AG04450 (cell line): ENCODE measurements at regions not wholly inside any gene's neighbourhood (a gene's known extent, or its start where the extent isn't known, plus 50 kb on each side); places are given as distances from the start of the nearest gene placed in this dataset.

Experiments
- CTCF ChIA-PET: fragments of 300-600, 350-600 bp; formaldehyde crosslinking; extraction: SDS; loops from one replicate; lab custom pipeline; 2022; ENCODE audit warnings: antibody characterized with exemption, inconsistent platforms; lab: Charles Lee
- POLR2A ChIA-PET: fragments of 350-600 bp; formaldehyde crosslinking; extraction: SDS; loops from one replicate; lab custom pipeline; 2021; ENCODE audit warnings: antibody characterized with exemption, inconsistent platforms; lab: Yijun Ruan, JAX
- DNase-seq: peaks from one replicate; pipeline ENCODE4 v3.0.0-alpha.2; 2011; ENCODE audit warnings: low read depth, low spot score
- H3K27ac ChIP-seq: one replicate; pipeline ENCODE4 v1.5.1; 2012; ENCODE audit warnings: low read depth, low read length, control low read depth
- H3K27me3 ChIP-seq: one replicate; pipeline ENCODE4 v1.6.0; 2012; ENCODE audit warnings: low read length; ENCODE audit not compliant: control insufficient read depth, insufficient read depth
- H3K4me3 ChIP-seq: 2 replicates; pipeline ENCODE4 v1.5.1; 2011; ENCODE audit warnings: mild to moderate bottlenecking, low read depth, low read length, control low read depth
- H3K9me3 ChIP-seq: 2 replicates; pipeline ENCODE4 v1.5.1; 2012; ENCODE audit warnings: low read length; ENCODE audit not compliant: control insufficient read depth, insufficient read depth
- CTCF ChIP-seq: IDR thresholded peaks from 2 replicates; pipeline ENCODE4 v1.5.1; 2011; ENCODE audit warnings: low read depth, low read length, control low read depth, inconsistent platforms

GRCh38 chr20:22927537-22927936 is 107.6 kb upstream of the SSTR4 start:
- Histone ChIP-seq H3K27ac (no peak overlapping the region), H3K4me3 (no peak overlapping the region), H3K9me3 (no peaks in the 10 kb centered on the region), H3K27me3 (no peaks in the 10 kb centered on the region)
- DNase-seq: no peak
- CTCF ChIA-PET: no interaction called here
- no peak for TF ChIP-seq CTCF
- POLR2A ChIA-PET: no interaction called here

- TF ChIP-seq CTCF: no peak
- H3K27ac ChIP-seq: no peak overlapping the region
- no peak for DNase-seq
- ChIA-PET CTCF (no interaction called here), POLR2A (no interaction called here)
- no peaks in the 10 kb centered on the region for H3K27me3 ChIP-seq
- no peaks in the 10 kb centered on the region for H3K9me3 ChIP-seq
- H3K4me3 ChIP-seq: no peak overlapping the region
Observed at GRCh38 chr20:22928679-22929078, 106.4 kb upstream of the SSTR4 start.

GRCh38 chr20:22929661-22930060 is 105.5 kb upstream of the SSTR4 start:
- H3K27ac ChIP-seq: no peak overlapping the region
- DNase-seq: no peak
- no peaks in the 10 kb centered on the region for H3K27me3 ChIP-seq
- H3K4me3 ChIP-seq: no peak overlapping the region
- no peak for TF ChIP-seq CTCF
- H3K9me3 ChIP-seq: no peaks in the 10 kb centered on the region
- POLR2A ChIA-PET: no interaction called here
- CTCF ChIA-PET: no interaction called here

DNA sequence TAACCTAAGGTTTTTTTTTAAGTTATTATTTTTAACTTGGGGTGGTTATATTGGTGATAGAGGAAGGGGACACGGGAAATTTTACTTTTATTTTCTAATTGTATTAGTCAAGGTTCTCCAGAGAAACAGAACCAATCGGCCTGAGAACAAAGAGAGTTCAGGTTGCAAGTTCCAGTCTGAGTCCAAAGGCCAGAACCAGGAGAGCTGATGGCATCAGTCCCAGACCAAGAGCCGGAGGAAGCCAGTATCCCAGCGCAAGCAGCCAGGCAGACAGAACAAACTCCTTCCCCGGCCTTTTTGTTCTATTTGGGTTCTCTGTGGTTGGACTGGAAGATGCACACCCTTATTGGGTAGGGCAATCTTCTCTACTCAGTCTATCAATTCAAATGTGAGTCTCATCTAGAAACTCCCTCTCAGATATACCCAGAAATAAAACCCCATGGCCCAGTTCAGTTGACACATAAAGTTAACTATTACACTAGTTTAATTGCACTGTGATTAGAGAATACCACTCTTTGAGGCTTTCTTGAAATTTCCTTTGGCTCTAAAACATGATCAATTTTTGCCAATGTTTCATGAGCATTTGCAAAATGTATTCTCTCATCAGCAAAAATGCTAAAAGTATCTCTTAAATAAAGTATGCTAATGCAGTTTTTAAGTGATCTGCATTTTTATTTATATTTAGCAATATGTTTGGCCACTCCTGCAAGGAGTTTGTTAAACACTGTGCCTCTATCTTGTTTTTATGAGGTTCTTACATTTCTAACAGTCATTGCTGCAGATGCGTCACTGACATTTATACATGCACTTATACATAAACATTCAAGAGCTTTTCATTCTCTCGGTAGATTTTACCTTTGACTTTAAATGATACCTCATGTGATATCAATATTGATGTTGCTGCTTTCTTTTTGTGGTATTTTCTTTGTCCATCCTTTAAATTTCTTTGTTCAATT is 103.2 kb upstream of the SSTR4 start:
- CTCF ChIA-PET: no interaction called here
- no peak for DNase-seq
- H3K27ac ChIP-seq: no peak overlapping the region
- no peaks in the 10 kb centered on the region for H3K27me3 ChIP-seq
- no peak for TF ChIP-seq CTCF
- no peaks in the 10 kb centered on the region for H3K9me3 ChIP-seq
- POLR2A ChIA-PET: no interaction called here
- H3K4me3 ChIP-seq: no peak overlapping the region

DNA sequence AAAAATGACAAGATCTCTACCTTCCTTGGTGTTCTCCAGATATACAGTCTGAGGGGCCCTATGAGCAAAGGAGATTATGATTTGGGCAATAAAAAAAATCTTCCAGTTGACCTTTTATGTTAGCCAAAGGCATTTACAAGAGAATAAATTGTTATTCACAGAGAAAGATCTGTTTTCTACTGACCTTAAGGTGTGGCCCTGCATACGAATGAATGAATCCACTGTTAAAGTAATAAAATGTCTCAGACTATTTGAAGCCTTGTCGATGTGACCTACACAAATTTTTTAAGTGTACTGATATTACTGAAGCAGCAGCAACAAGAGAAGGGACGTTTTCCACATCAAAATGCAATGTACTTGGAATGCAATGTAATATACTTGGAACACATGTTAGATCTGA is 95.9 kb upstream of the SSTR4 start:
- no peaks in the 10 kb centered on the region for H3K9me3 ChIP-seq
- H3K4me3 ChIP-seq: no peak overlapping the region
- no peak for TF ChIP-seq CTCF
- ChIA-PET CTCF (no interaction called here), POLR2A (no interaction called here)
- no peak for DNase-seq
- no peaks in the 10 kb centered on the region for H3K27me3 ChIP-seq
- no peak overlapping the region for H3K27ac ChIP-seq
